GM18502 (cell line): ENCODE measurements at regions not wholly inside any gene's neighbourhood (a gene's known extent, or its start where the extent isn't known, plus 50 kb on each side); places are given as distances from the start of the nearest gene placed in this dataset.
A peak's percentile ranks its signal among the peaks of the same experiment; 100 is the strongest.

Experiments
- ATAC-seq: cut with Tn5 transposase; IDR thresholded peaks from one replicate; pipeline ENCODE4 v1.9.1; 2021; ENCODE audit warnings: mild to moderate bottlenecking; ENCODE audit not compliant: unreplicated experiment, poor library complexity

GRCh38 chr6:53974941-53975340 is 136.3 kb upstream of the MLIP start:
- ATAC-seq, result no peak

GRCh38 chr6:53975941-53976615 is 135.2 kb upstream of the MLIP start:
- ATAC-seq, result no peak

- ATAC-seq, result no peak
Observed at GRCh38 chr6:53977551-53977950, 133.7 kb upstream of the MLIP start.

- no peak for ATAC-seq
Observed at GRCh38 chr6:53979468-53980067, 131.7 kb upstream of the MLIP start.

DNA sequence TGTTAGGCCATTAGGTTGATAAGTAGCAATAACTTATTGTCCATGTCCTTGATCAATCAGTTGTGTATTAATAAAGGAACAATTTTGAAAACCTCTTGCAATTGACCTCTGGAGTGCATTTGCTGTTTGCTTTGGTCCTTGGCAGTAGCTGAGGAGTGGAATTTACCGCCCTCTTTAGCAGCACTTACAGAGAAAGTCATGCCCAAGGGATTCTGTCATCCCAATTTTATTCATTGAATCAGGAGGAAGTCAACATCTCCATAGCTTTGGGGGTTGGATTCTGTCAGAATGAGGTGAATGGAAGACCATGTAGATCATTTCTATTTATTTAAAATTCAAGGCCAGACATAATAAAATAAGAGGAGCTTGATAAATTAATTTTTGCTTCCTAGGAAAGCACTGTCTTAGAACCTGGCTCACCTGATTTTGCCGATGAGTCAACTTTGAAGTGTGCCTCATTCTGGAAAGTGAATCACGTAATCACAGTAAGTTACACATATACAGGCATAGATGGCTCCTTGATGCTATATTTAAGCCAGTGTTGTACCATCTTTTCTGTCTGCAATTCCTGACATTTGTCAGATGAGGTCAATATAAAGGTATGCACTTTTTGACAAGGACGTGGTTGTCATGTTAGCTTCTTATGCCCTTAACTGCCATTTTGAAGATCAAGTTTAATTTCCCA is 128.7 kb upstream of the MLIP start:
- no peak for ATAC-seq

DNA sequence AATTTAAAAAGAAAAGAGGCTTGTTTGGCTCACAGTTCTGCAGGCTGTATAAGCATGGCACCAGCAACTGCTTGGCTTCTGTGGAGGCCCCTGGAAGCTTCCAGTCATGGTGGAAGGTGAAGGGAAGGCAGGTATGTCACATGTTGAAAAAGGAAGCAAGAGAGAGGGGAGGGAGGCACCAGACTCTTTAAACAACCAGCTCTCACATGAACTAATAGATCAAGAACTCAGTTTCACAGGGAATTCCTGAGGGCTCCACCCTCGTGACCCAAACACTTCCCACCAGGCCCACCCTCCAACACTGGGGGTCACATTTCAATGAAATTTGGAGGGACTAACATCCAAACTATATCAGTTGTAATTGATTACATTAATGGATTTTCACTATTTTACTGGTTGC is 127.9 kb upstream of the MLIP start:
- no peak for ATAC-seq

- no peak for ATAC-seq
Observed at GRCh38 chr6:53984163-53984562, 127.1 kb upstream of the MLIP start.

DNA sequence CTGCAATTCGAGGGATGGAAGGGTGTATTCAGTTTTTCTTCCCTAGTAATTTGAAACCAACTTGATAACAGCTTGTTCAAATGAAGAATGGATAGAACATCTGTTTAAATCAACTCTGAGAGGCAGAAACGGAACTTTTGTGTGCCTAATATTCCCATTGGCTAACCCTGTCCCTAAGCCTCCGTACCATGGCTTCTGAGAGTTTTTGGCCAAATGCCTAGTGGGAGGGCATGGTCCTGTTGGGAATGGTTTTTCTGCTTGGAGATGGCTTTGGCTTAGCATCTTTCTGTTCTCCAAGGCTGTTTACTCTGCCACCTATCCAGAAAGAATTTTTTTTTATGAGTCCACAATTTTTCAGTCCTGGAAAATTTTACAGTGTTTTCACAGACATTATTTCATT is 126.7 kb upstream of the MLIP start:
- ATAC-seq, result no peak

GRCh38 chr6:53985366-53985765 is 125.9 kb upstream of the MLIP start:
- ATAC-seq, result no peak

- ATAC-seq, result peak; percentile 80
Observed at GRCh38 chr6:53986165-53986720, 125.0 kb upstream of the MLIP start.

- no peak for ATAC-seq
Observed at GRCh38 chr6:53986721-53987521, 124.3 kb upstream of the MLIP start.

DNA sequence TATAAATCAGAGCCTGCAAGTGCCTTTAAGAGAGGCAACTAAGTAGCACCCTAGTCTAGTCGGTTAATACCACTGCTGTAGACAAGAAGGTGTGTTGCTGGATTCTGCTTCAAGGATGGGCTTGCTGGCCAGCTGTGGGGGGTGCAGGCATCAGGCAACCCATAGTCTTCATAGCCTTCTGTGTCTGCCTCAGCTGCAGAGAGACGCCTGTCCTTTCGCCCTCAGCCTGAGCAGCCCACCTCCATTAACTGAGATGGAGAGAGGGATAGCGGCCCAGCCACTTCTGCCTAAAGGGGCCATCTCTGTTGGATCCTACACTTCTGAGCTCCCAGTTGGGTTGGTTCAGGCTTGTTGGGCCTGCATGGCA is 123.7 kb upstream of the MLIP start:
- no peak for ATAC-seq

GRCh38 chr6:53989504-53989903 is 121.7 kb upstream of the MLIP start:
- ATAC-seq, result no peak

DNA sequence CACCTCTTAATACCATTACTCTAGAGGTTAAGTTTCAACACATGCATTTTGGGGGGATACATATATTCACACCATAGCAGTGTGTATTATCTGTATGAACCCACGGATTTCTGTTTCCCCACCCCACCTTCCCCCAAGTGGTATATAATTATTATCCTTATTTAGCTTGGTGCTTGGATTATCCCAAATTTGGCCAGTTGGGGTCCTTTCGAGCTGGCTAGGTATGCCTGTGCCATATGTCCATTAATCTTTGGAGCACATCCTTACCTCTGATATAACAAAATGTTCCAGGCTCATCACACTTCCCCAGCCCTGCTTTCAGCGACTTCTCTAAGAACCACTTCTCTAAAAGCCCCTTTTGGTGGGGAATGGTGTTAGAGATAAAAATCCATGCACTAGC is 118.7 kb upstream of the MLIP start:
- ATAC-seq, result no peak

DNA sequence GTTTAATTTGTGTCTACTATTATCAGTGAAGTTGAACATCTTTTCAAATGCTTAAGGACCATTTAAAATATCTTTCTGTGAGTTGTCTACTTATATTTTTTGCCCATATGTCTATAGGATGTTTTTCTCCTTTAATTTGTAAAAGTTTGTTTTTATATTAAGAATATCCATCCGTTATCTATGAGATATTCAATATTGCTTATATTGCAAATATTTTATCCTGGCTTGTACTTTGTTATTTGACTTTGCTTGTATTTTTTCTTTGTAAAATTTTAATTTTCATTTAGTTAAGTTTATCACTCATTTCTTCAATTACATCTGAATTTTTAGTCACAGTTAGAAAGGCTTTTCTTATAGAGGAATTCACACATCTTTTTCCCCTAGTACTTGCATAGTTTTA is 117.0 kb upstream of the MLIP start:
- no peak for ATAC-seq

- no peak for ATAC-seq
Observed at GRCh38 chr6:53995935-53996334, 115.3 kb upstream of the MLIP start.

- ATAC-seq, result no peak
Observed at GRCh38 chr6:53998303-53998702, 112.9 kb upstream of the MLIP start.

DNA sequence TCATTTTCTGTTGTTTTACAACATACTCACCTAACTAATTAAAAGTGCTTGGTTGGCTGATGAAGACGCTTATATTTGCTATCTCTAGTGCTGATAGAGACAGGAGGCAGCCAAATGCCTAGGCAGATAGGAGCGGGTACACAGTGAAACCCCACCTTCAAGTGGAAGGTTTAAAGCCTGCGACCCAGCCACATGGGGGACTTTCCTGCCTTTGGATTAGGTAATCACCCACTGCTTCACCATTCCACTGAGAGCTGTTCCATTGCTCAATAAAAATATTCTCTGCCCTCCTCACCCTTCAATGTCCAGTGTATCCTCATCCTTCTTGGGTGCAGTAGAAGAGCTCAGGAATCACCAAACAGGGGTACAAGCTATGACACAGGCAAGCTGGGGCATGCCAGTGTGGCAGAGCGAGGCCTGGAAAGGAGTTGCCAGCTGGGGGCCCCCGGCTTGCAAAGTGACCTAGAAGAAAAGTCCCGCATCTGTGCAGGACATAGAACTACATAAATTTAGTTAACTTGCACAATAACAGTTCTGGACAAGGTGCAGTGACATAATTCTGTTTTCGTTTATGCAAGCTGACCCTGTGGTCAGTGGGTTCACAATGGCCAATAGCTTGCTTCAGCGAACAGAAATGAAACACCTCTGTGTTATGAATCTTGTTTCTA is 112.0 kb upstream of the MLIP start:
- no peak for ATAC-seq

- ATAC-seq, result no peak
Observed at GRCh38 chr6:54002116-54002515, 109.1 kb upstream of the MLIP start.

DNA sequence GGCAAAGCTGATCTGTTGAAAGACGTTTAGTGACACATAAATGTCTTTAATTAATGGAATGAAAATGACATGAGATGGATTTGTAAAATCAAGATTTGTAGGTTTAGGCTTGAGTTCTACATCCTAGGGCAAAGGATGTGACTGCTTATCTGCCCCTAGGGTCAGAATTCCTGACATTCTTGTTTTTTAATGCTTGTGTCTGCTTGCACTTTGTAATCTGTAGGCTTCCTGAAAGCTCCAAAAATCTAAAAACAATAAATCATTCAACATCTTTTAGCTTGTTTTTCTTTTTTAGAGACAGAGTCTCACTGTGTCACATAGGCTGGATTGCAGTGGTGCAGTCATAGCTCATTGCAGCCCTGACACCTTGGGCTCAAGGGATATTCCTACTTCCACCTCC is 107.9 kb upstream of the MLIP start:
- ATAC-seq, result no peak
